ENCODE measurements at regions not wholly inside any gene's neighbourhood (a gene's known extent, or its start where the extent isn't known, plus 50 kb on each side); places are given as distances from the start of the nearest gene placed in this dataset.

DNA sequence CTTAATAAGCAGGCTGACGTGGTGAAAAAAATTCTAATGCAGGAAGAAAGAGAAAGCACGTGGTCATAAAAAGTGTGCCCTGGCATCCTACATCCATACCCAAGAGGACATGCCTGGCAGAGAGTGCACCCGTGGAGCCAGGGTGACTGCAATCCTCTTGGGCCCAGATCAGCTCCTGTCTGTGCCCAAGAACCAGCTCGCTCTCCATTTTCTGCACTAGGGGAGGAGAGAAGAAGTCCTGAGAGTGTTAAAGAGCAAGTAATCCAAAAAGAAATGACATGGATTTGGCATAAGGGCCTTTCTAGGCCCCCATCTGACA lies 483.1 kb downstream of the BCOR start:
- H4K8ac ChIP-seq (ENCODE audit: low read depth in 2 of 2, low read length in 2 of 2), result no peak overlapping the region
- BruUV-seq (replicated peaks), result no TSS peak
- peaks cover 33% of the 10 kb centered on the region for H3K27me3 ChIP-seq (ENCODE audit: control insufficient read depth, insufficient read depth, low read length)
- H4K20me1 ChIP-seq (ENCODE audit: insufficient read depth, low read length), result no peaks in the 10 kb centered on the region
- DNase-seq (no peak), ATAC-seq (ENCODE audit: low read depth) (no peak)
- H3K79me1 ChIP-seq (ENCODE audit: low read depth in 1 of 2, low read length in 2 of 2), result no peaks in the 10 kb centered on the region
- H2AK5ac ChIP-seq (ENCODE audit: low read depth, low read length), result no peak overlapping the region
- H4K5ac ChIP-seq (ENCODE audit: low read depth, low read length), result no peak overlapping the region
- no peak overlapping the region for H2BK20ac ChIP-seq (ENCODE audit: low read depth, low read length)
- no peak overlapping the region for H2BK120ac ChIP-seq (ENCODE audit: low read depth, low read length)
- no peak overlapping the region for H3K9ac ChIP-seq (ENCODE audit: low read depth, low read length)
- no peak overlapping the region for H3K27ac ChIP-seq (ENCODE audit: insufficient read depth, low read length)
- POLR2A ChIA-PET (ENCODE audit: unreplicated experiment), result no interaction called here
- no peak overlapping the region for H2BK5ac ChIP-seq (ENCODE audit: low read depth, low read length, poor library complexity, severe bottlenecking)
- no peak overlapping the region for H3K14ac ChIP-seq (replicated peaks; ENCODE audit: low read depth, low read length)
- TF ChIP-seq CEBPB (IDR thresholded peaks at IDR 0.05; ENCODE audit: low read depth, low read length) (no peak), FOS (IDR thresholded peaks at IDR 0.05; ENCODE audit: low read depth, low read length) (no peak)
- intact Hi-C loops (cut with micrococcal nuclease) (no loop called here), in situ Hi-C loops (cut with MboI; ENCODE audit: low sequenced_read_pairs) (no loop called here), dilution Hi-C loops (cut with HindIII; ENCODE audit: low sequenced_read_pairs, unreplicated experiment) (no loop called here)
- no peak overlapping the region for H2AK9ac ChIP-seq (replicated peaks; ENCODE audit: low read depth, low read length, poor library complexity)
- H3K18ac ChIP-seq (ENCODE audit: low read depth, low read length), result no peak overlapping the region
- no peak overlapping the region for H3K4me3 ChIP-seq (ENCODE audit: insufficient read depth, low read depth, low read length)
- no peak overlapping the region for H3K23ac ChIP-seq (ENCODE audit: low read depth, low read length)
- no peak overlapping the region for H4K91ac ChIP-seq (ENCODE audit: insufficient read depth, low read depth, low read length)
- no CpG with 5 or more reads among the region's 4 CpGs for WGBS, 2 experiments (ENCODE audit: extremely low coverage in 2 of 2, insufficient read length in 1 of 2)
- no peaks in the 10 kb centered on the region for H3K36me3 ChIP-seq (ENCODE audit: control insufficient read depth, insufficient read depth, low read length)
- CTCF ChIA-PET, result no interaction called here
- H2AFZ ChIP-seq (replicated peaks; ENCODE audit: low read length, poor library complexity), result no peak overlapping the region
- H3K4me1 ChIP-seq (ENCODE audit: control insufficient read depth, insufficient read depth, low read length), result no peaks in the 10 kb centered on the region
- no peak overlapping the region for H2BK15ac ChIP-seq (ENCODE audit: low read depth, low read length)
- H3K9me3 ChIP-seq (ENCODE audit: control insufficient read depth, insufficient read depth, low read length), result peaks cover 2% of the 10 kb centered on the region; the same call in 1 of the 2 replicates
- H3K4ac ChIP-seq (ENCODE audit: low read depth, low read length), result no peak overlapping the region
- no peak overlapping the region for H3K56ac ChIP-seq (ENCODE audit: extremely low read depth, insufficient read depth, low read length)
- H3K9me1 ChIP-seq (ENCODE audit: insufficient read depth, low read length), result no peaks in the 10 kb centered on the region
- no peak overlapping the region for H3K4me2 ChIP-seq (ENCODE audit: low read depth, low read length)

All from IMR-90 (cell line).